Fibroblast of lung (primary cell): ENCODE measurements at regions not wholly inside any gene's neighbourhood (a gene's known extent, or its start where the extent isn't known, plus 50 kb on each side); places are given as distances from the start of the nearest gene placed in this dataset.

Experiments used
- EZH2 ChIP-seq: IDR thresholded peaks from 2 replicates; pipeline ENCODE4 v1.5.1; 2012; ENCODE audit warnings: low read length, control low read depth, mild to moderate bottlenecking; ENCODE audit errors: missing control alignments
- TF ChIP-seq, protein P1 (sequence below), 2 donors: IDR thresholded peaks in 1 of 2; conservative IDR thresholded peaks in 1 of 2; 1 replicate in 1 of 2; 2 replicates in 1 of 2; pipeline ENCODE4 v1.5.1; 2011 to 2012; ENCODE audit warnings: low read length in 2 of 2, control low read depth in 1 of 2, inconsistent platforms in 1 of 2, low read depth in 1 of 2, mild to moderate bottlenecking in 1 of 2

DNA sequence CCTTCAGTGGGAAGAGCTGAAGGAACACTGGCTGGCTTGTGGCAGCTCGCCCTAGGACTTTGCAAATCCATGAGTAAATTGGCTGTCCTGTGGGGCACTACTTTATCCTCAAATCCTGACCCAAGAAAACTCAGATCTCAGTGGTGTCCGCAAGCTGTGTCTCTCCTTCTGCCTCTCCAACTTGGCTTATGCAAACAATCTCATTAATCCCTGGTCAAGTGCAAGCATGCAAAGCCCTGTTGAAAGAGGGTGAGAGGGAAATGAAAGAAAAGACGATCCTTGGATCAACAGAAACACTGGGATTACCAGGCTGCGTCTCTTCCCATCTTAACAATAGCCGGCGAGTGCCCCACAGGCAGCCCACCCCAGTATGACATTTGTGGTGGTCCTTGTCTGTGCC lies 901.6 kb downstream of the BCL11B start:
- TF ChIP-seq EZH2 = no peak
- TF ChIP-seq, protein P1, sequence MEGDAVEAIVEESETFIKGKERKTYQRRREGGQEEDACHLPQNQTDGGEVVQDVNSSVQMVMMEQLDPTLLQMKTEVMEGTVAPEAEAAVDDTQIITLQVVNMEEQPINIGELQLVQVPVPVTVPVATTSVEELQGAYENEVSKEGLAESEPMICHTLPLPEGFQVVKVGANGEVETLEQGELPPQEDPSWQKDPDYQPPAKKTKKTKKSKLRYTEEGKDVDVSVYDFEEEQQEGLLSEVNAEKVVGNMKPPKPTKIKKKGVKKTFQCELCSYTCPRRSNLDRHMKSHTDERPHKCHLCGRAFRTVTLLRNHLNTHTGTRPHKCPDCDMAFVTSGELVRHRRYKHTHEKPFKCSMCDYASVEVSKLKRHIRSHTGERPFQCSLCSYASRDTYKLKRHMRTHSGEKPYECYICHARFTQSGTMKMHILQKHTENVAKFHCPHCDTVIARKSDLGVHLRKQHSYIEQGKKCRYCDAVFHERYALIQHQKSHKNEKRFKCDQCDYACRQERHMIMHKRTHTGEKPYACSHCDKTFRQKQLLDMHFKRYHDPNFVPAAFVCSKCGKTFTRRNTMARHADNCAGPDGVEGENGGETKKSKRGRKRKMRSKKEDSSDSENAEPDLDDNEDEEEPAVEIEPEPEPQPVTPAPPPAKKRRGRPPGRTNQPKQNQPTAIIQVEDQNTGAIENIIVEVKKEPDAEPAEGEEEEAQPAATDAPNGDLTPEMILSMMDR (conservative IDR thresholded peaks at IDR 0.05 in 1 of 2, IDR thresholded peaks at IDR 0.05 in 1 of 2; ENCODE audit: low read depth in 1 of 2, low read length in 2 of 2) = no peak
